ENCODE measurements at regions not wholly inside any gene's neighbourhood (a gene's known extent, or its start where the extent isn't known, plus 50 kb on each side); places are given as distances from the start of the nearest gene placed in this dataset.

- Histone ChIP-seq H3K27me3 (ENCODE audit: control insufficient read depth, insufficient read depth, low read length) (peaks cover 4% of the 10 kb centered on the region), H3K4me1 (ENCODE audit: control insufficient read depth, insufficient read depth, low read length, poor library complexity, severe bottlenecking) (no peaks in the 10 kb centered on the region), H3K9me3 (ENCODE audit: control insufficient read depth in 2 of 2, low read length in 2 of 2) (no peaks in the 10 kb centered on the region), H3K4me3 (ENCODE audit: low read depth, low read length) (no peak overlapping the region), H3K36me3 (ENCODE audit: control insufficient read depth, insufficient read depth, low read length) (no peaks in the 10 kb centered on the region), H3K27ac (ENCODE audit: insufficient read depth, low read length, poor library complexity, severe bottlenecking) (no peak overlapping the region)
- DNase-seq (no peak), ATAC-seq (ENCODE audit: low read depth in 2 of 2) (no peak)
- Mint-ChIP-seq H3K36me3 (no peaks in the 10 kb centered on the region), H3K4me1 (peaks cover 0 to 3% (median 0%) of the 10 kb centered on the region in 4 donors), H3K27ac (no peak overlapping the region), H3K27me3 (peaks cover 35% of the 10 kb centered on the region), H3K4me3 (no peak overlapping the region), H3K9me3 (peaks cover 0 to 3% (median 0%) of the 10 kb centered on the region in 7 donors)
Observed at GRCh38 chr6:139438775-139439174, 64.3 kb upstream of the CITED2 start.

- ATAC-seq (ENCODE audit: low read depth in 2 of 2) (no peak), DNase-seq (no peak)
- Histone ChIP-seq H3K27ac (ENCODE audit: insufficient read depth, low read length, poor library complexity, severe bottlenecking) (no peak overlapping the region), H3K4me3 (ENCODE audit: low read depth, low read length) (no peak overlapping the region), H3K4me1 (ENCODE audit: control insufficient read depth, insufficient read depth, low read length, poor library complexity, severe bottlenecking) (no peaks in the 10 kb centered on the region), H3K27me3 (ENCODE audit: control insufficient read depth, insufficient read depth, low read length) (peaks cover 4% of the 10 kb centered on the region), H3K36me3 (ENCODE audit: control insufficient read depth, insufficient read depth, low read length) (no peaks in the 10 kb centered on the region), H3K9me3 (ENCODE audit: control insufficient read depth in 2 of 2, low read length in 2 of 2) (no peaks in the 10 kb centered on the region)
- Mint-ChIP-seq H3K36me3 (no peaks in the 10 kb centered on the region), H3K27me3 (peaks cover 35% of the 10 kb centered on the region), H3K9me3 (peaks cover 0 to 4% (median 2%) of the 10 kb centered on the region in 7 donors), H3K4me1 (peaks cover 0 to 2% (median 0%) of the 10 kb centered on the region in 4 donors), H3K27ac (no peak overlapping the region), H3K4me3 (no peak overlapping the region)
Observed at GRCh38 chr6:139436957-139437348, 62.5 kb upstream of the CITED2 start.

DNA sequence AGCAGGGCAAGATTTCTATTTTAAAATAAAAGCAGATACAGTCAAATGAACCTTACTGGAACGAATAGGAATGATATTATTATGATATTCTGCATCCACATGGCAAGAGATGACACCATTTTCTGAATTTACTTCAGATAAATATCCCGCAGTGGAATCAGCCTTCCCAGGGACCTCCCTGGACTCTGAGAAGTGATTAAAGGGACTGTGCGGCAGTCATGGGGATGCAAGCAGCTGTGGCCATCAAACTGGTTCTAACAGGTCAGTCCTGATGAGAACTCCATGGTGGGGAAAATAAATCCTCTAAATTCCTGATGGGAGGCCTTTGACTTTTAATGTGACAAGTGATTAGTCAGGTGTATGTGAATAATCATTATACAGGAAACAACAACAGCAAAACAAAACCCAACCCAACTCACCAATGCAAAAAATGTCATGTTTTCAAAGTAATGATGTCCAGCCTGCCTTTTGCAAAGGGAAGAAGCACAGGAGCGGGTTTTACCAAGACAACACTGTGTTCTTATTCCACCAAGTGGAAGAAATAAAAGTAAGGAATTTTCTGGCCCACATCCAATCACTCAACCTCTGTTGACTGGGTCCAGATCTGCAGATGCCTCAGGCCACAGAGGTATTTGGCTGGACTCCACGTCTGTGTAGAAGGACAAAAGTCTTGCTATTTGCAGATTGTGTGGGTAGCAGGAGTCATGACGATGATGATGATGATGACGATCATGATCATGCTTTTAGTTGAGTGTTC is 61.9 kb upstream of the CITED2 start:
- peaks cover 1% of the 10 kb centered on the region for H3K36me3 Mint-ChIP-seq
- H3K4me3 Mint-ChIP-seq: no peak overlapping the region
- no peak overlapping the region for H3K27ac ChIP-seq (ENCODE audit: insufficient read depth, low read length, poor library complexity, severe bottlenecking)
- H3K27ac Mint-ChIP-seq: no peak overlapping the region
- H3K4me1 ChIP-seq (ENCODE audit: control insufficient read depth, insufficient read depth, low read length, poor library complexity, severe bottlenecking): no peaks in the 10 kb centered on the region
- H3K9me3 ChIP-seq (ENCODE audit: control insufficient read depth in 2 of 2, low read length in 2 of 2): no peaks in the 10 kb centered on the region
- no peak for ATAC-seq (ENCODE audit: low read depth in 2 of 2)
- H3K27me3 ChIP-seq (ENCODE audit: control insufficient read depth, insufficient read depth, low read length): peaks cover 4% of the 10 kb centered on the region
- H3K27me3 Mint-ChIP-seq: peaks cover 29% of the 10 kb centered on the region
- no peak for DNase-seq
- H3K4me3 ChIP-seq (ENCODE audit: low read depth, low read length): no peak overlapping the region
- H3K9me3 Mint-ChIP-seq: peaks cover 0 to 4% (median 2%) of the 10 kb centered on the region in 7 donors
- H3K4me1 Mint-ChIP-seq: peaks cover 0 to 2% (median 0%) of the 10 kb centered on the region in 4 donors
- H3K36me3 ChIP-seq (ENCODE audit: control insufficient read depth, insufficient read depth, low read length): no peaks in the 10 kb centered on the region

DNA sequence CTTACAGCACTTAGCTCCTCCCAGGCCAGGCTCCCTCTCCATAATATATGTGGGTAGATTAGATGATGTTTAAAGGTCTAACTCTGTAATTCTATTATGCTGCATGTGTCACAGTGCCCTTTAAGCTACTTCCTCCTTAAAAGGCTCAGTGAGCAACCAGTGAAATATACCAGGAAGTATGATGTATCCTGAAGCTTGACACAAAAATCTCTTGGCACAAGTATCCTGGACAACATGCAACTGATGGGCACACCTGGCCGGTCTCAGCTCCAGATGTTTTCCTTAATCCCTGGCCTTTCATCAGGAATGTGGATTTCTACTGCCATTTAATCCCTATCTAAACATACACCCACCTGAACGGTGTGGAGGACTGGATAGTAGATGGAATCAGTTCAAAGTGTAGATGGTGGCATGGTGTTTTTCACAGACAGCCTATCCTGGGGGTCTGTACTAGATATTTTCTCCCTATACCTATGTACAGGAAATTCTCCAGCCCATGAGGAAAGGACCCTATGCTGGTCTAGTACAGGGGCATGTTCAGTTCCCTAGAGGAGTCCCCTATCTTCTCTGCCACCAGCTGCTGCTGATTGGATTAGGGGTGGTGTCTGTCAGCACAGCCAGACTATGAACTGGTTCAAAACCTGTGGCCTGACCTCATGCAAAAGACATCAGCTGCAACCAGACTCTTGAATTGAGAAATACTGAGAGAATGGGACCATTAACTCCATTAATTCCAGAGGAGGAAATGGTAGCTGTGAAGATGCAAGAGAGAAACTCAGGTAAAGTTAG is 59.4 kb upstream of the CITED2 start:
- Histone ChIP-seq H3K27me3 (ENCODE audit: control insufficient read depth, insufficient read depth, low read length) (peaks cover 4% of the 10 kb centered on the region), H3K4me3 (ENCODE audit: low read depth, low read length) (no peak overlapping the region), H3K27ac (ENCODE audit: insufficient read depth, low read length, poor library complexity, severe bottlenecking) (no peak overlapping the region), H3K9me3 (ENCODE audit: control insufficient read depth in 2 of 2, low read length in 2 of 2) (no peaks in the 10 kb centered on the region), H3K36me3 (ENCODE audit: control insufficient read depth, insufficient read depth, low read length) (no peaks in the 10 kb centered on the region), H3K4me1 (ENCODE audit: control insufficient read depth, insufficient read depth, low read length, poor library complexity, severe bottlenecking) (no peaks in the 10 kb centered on the region)
- ATAC-seq (ENCODE audit: low read depth in 2 of 2) (no peak), DNase-seq (no peak)
- peaks cover 4% of the 10 kb centered on the region for H3K36me3 Mint-ChIP-seq
- H3K9me3 Mint-ChIP-seq: peaks cover 0 to 4% (median 2%) of the 10 kb centered on the region in 7 donors
- H3K27ac Mint-ChIP-seq: no peak overlapping the region
- no peak overlapping the region for H3K4me3 Mint-ChIP-seq
- H3K27me3 Mint-ChIP-seq: peaks cover 24% of the 10 kb centered on the region
- peaks cover 0 to 2% (median 0%) of the 10 kb centered on the region in 4 donors for H3K4me1 Mint-ChIP-seq

DNA sequence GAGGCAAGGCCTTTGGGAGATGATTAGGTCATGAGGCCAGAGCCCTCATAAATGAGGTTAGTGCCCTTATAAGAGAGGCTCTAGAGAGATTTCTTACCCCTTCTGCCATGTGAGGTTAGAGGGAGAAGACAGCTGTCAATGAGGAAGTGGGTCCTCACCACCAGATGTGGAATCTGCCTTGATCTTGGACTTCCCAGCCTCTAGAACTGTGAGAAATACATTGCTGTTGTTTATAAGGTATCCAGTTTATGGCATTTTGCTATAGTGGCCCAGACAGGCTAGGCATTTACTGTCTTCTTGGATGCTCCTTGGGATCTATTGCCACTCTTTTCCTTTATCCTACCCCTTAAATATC is 57.1 kb upstream of the CITED2 start:
- H3K27ac Mint-ChIP-seq: no peak overlapping the region
- no peak for DNase-seq
- H3K27me3 Mint-ChIP-seq: peaks cover 22% of the 10 kb centered on the region
- H3K9me3 Mint-ChIP-seq: peaks cover 0 to 4% (median 2%) of the 10 kb centered on the region in 7 donors
- no peak overlapping the region for H3K4me3 Mint-ChIP-seq
- Histone ChIP-seq H3K27ac (ENCODE audit: insufficient read depth, low read length, poor library complexity, severe bottlenecking) (no peak overlapping the region), H3K4me3 (ENCODE audit: low read depth, low read length) (no peak overlapping the region), H3K36me3 (ENCODE audit: control insufficient read depth, insufficient read depth, low read length) (no peaks in the 10 kb centered on the region), H3K4me1 (ENCODE audit: control insufficient read depth, insufficient read depth, low read length, poor library complexity, severe bottlenecking) (no peaks in the 10 kb centered on the region), H3K27me3 (ENCODE audit: control insufficient read depth, insufficient read depth, low read length) (peaks cover 2% of the 10 kb centered on the region), H3K9me3 (ENCODE audit: control insufficient read depth in 2 of 2, low read length in 2 of 2) (no peaks in the 10 kb centered on the region)
- peaks cover 0 to 2% (median 0%) of the 10 kb centered on the region in 4 donors for H3K4me1 Mint-ChIP-seq
- no peak for ATAC-seq (ENCODE audit: low read depth in 2 of 2)
- peaks cover 4% of the 10 kb centered on the region for H3K36me3 Mint-ChIP-seq

- Histone ChIP-seq H3K36me3 (ENCODE audit: control insufficient read depth, insufficient read depth, low read length) (no peaks in the 10 kb centered on the region), H3K4me1 (ENCODE audit: control insufficient read depth, insufficient read depth, low read length, poor library complexity, severe bottlenecking) (no peaks in the 10 kb centered on the region), H3K27me3 (ENCODE audit: control insufficient read depth, insufficient read depth, low read length) (peaks cover 2% of the 10 kb centered on the region), H3K27ac (ENCODE audit: insufficient read depth, low read length, poor library complexity, severe bottlenecking) (no peak overlapping the region), H3K9me3 (ENCODE audit: control insufficient read depth in 2 of 2, low read length in 2 of 2) (no peaks in the 10 kb centered on the region), H3K4me3 (ENCODE audit: low read depth, low read length) (no peak overlapping the region)
- Mint-ChIP-seq H3K36me3 (peaks cover 4% of the 10 kb centered on the region), H3K9me3 (peaks cover 0 to 4% (median 2%) of the 10 kb centered on the region in 7 donors), H3K27ac (no peak overlapping the region), H3K4me1 (peaks cover 0 to 2% (median 0%) of the 10 kb centered on the region in 4 donors), H3K4me3 (no peak overlapping the region), H3K27me3 (peaks cover 22% of the 10 kb centered on the region)
- ATAC-seq (ENCODE audit: low read depth in 2 of 2) (no peak), DNase-seq (no peak)
Observed at GRCh38 chr6:139430899-139431601, 56.6 kb upstream of the CITED2 start.

GRCh38 chr6:139429580-139430145 is 55.2 kb upstream of the CITED2 start:
- Histone ChIP-seq H3K4me1 (ENCODE audit: control insufficient read depth, insufficient read depth, low read length, poor library complexity, severe bottlenecking) (no peaks in the 10 kb centered on the region), H3K4me3 (ENCODE audit: low read depth, low read length) (no peak overlapping the region), H3K27me3 (ENCODE audit: control insufficient read depth, insufficient read depth, low read length) (peaks cover 9% of the 10 kb centered on the region), H3K27ac (ENCODE audit: insufficient read depth, low read length, poor library complexity, severe bottlenecking) (no peak overlapping the region), H3K36me3 (ENCODE audit: control insufficient read depth, insufficient read depth, low read length) (no peaks in the 10 kb centered on the region), H3K9me3 (ENCODE audit: control insufficient read depth in 2 of 2, low read length in 2 of 2) (no peaks in the 10 kb centered on the region)
- ATAC-seq (ENCODE audit: low read depth in 2 of 2) (no peak), DNase-seq (no peak)
- Mint-ChIP-seq H3K9me3 (peaks cover 0 to 4% (median 2%) of the 10 kb centered on the region in 7 donors), H3K4me3 (no peak overlapping the region), H3K4me1 (peaks cover 0 to 2% (median 0%) of the 10 kb centered on the region in 4 donors), H3K36me3 (peaks cover 4% of the 10 kb centered on the region), H3K27ac (no peak overlapping the region), H3K27me3 (peaks cover 16% of the 10 kb centered on the region)

Measured in CD4-positive, CD25-positive, alpha-beta regulatory T cell (primary cell).